GM12878 (cell line): ENCODE measurements at regions not wholly inside any gene's neighbourhood (a gene's known extent, or its start where the extent isn't known, plus 50 kb on each side); places are given as distances from the start of the nearest gene placed in this dataset.

ENCODE experiments used
- ATAC-seq: fragments of 200-7000 bp; cut with Tn5 transposase; 3 replicates; pipeline ENCODE4 v1.9.1; 2020; ENCODE audit warnings: mild to moderate bottlenecking, moderate library complexity
- BruUV-seq: library from RNA; stranded (reverse); fragments of 400-500 nt; replicated peaks from 2 replicates; lab custom pipeline; 2021; lab: Mats Ljungman, UMichigan
- CTCF ChIA-PET: fragments of 300-600 bp; sonication (Branson Sonifier 250); formaldehyde crosslinking; extraction: SDS; loops from one replicate; lab custom pipeline; 2021; ENCODE audit warnings: inconsistent platforms; lab: Yijun Ruan, JAX
- POLR2A ChIA-PET: fragments of 350-600 bp; formaldehyde crosslinking; extraction: SDS; loops from one replicate; lab custom pipeline; 2021; ENCODE audit warnings: inconsistent platforms; lab: Charles Lee
- RAD21 ChIA-PET: fragments of 300-600 bp; sonication (Branson Sonifier 250); formaldehyde crosslinking; loops from one replicate; lab custom pipeline; 2023; ENCODE audit warnings: antibody characterized with exemption; ENCODE audit not compliant: unreplicated experiment; lab: Charles Lee
- SMC1A ChIA-PET: fragments of 300-600 bp; sonication (Branson Sonifier 250); formaldehyde crosslinking; loops from one replicate; lab custom pipeline; 2023; ENCODE audit not compliant: unreplicated experiment, uncharacterized antibody; lab: Charles Lee
- DNase-seq: peaks from one replicate; pipeline ENCODE4 v3.0.0-alpha.2; 2011; ENCODE audit warnings: low read depth, low spot score
- FAIRE-seq: peaks from 3 replicates; lab custom pipeline; 2011; peaks lifted over from hg19 to GRCh38; lab: Jason Lieb, UNC
- H2AFZ ChIP-seq: 2 replicates; pipeline ENCODE4 v1.6.0; 2011; ENCODE audit warnings: low read depth, low read length, control low read depth; ENCODE audit not compliant: control insufficient read depth
- H3K27ac ChIP-seq: 2 replicates; pipeline ENCODE4 v1.5.1; 2011; ENCODE audit warnings: control low read depth; ENCODE audit not compliant: control insufficient read depth, insufficient read depth
- H3K27me3 ChIP-seq, 2 experiments: replicated peaks in 1 of 2; 2 replicates each; pipeline versions ENCODE4 v1.6.0 to v1.6.1; 2011; ENCODE audit warnings: low read length in 1 of 2; ENCODE audit not compliant: control insufficient read depth in 2 of 2, insufficient read depth in 2 of 2
- H3K36me3 ChIP-seq, 2 experiments: 2 replicates each; pipeline ENCODE4 v1.5.1; 2011; ENCODE audit warnings: low read length in 1 of 2; ENCODE audit not compliant: control insufficient read depth in 2 of 2, insufficient read depth in 2 of 2
- H3K4me1 ChIP-seq: 2 replicates; pipeline ENCODE4 v1.6.1; 2011; ENCODE audit warnings: mild to moderate bottlenecking, low read length, moderate library complexity, mixed read lengths; ENCODE audit not compliant: control insufficient read depth, insufficient read depth
- H3K4me2 ChIP-seq: 2 replicates; pipeline ENCODE4 v1.6.0; 2011; ENCODE audit warnings: control low read depth; ENCODE audit not compliant: control insufficient read depth, insufficient read depth
- H3K4me3 ChIP-seq: fragments of 200-600 bp; sonication (generic); 2 replicates; pipeline ENCODE4 v1.5.1; 2016
- H3K79me2 ChIP-seq: 2 replicates; pipeline ENCODE4 v1.6.0; 2011; ENCODE audit warnings: low read length; ENCODE audit not compliant: control insufficient read depth, insufficient read depth
- H3K9ac ChIP-seq: 2 replicates; pipeline ENCODE4 v1.8.0; 2011; ENCODE audit warnings: low read length, control low read depth, mixed read lengths; ENCODE audit not compliant: control insufficient read depth, insufficient read depth
- H3K9me3 ChIP-seq: replicated peaks from 3 replicates; pipeline ENCODE4 v1.5.1; 2011; ENCODE audit warnings: mild to moderate bottlenecking, low read length; ENCODE audit not compliant: control insufficient read depth, insufficient read depth
- H4K20me1 ChIP-seq: 2 replicates; pipeline ENCODE4 v1.6.0; 2011; ENCODE audit not compliant: control insufficient read depth, insufficient read depth
- ATF3 ChIP-seq: IDR thresholded peaks from 2 replicates; pipeline ENCODE4 v1.6.1; 2011; ENCODE audit warnings: low read depth, mild to moderate bottlenecking, low read length, moderate library complexity, borderline replicate concordance; ENCODE audit errors: extremely low read depth
- CTCF ChIP-seq, 3 experiments: IDR thresholded peaks in 2 of 3; conservative IDR thresholded peaks in 1 of 3; 2 replicates each; pipeline ENCODE4 v1.5.1; 2011; ENCODE audit warnings: low read depth in 3 of 3, low read length in 3 of 3, mild to moderate bottlenecking in 3 of 3, control low read depth in 2 of 3, moderate library complexity in 2 of 3, inconsistent platforms in 1 of 3, mixed read lengths in 1 of 3; ENCODE audit not compliant: control insufficient read depth in 2 of 3, insufficient read depth in 1 of 3; ENCODE audit errors: extremely low read depth in 1 of 3
- GABPA ChIP-seq: IDR thresholded peaks from 2 replicates; pipeline ENCODE4 v1.6.1; 2014; ENCODE audit warnings: antibody characterized with exemption, low read depth, mild to moderate bottlenecking, inconsistent platforms
- IRF5 ChIP-seq: fragments of 450-650 bp; IDR thresholded peaks from 2 replicates; pipeline ENCODE4 v1.6.1; 2017; ENCODE audit warnings: borderline replicate concordance
- KDM1A ChIP-seq: fragments of 200-600 bp; sonication (generic); IDR thresholded peaks from 2 replicates; pipeline ENCODE4 v1.6.1; 2016; ENCODE audit warnings: borderline replicate concordance
- MEF2B ChIP-seq: fragments of 450-650 bp; IDR thresholded peaks from 2 replicates; pipeline ENCODE4 v1.6.1; 2018; ENCODE audit warnings: mild to moderate bottlenecking, moderate library complexity; ENCODE audit not compliant: partially characterized antibody, poor library complexity, severe bottlenecking
- MYB ChIP-seq: fragments of 150-350 bp; IDR thresholded peaks from 2 replicates; pipeline ENCODE4 v1.6.1; 2014; ENCODE audit warnings: mild to moderate bottlenecking, low read depth, low read length, borderline replicate concordance
- MYC ChIP-seq: IDR thresholded peaks from 2 replicates; pipeline ENCODE4 v1.6.1; 2011; ENCODE audit warnings: mild to moderate bottlenecking, low read length, moderate library complexity, inconsistent platforms; ENCODE audit not compliant: insufficient read depth, insufficient replicate concordance, insufficient read length, severe bottlenecking
- REST ChIP-seq: IDR thresholded peaks from 2 replicates; pipeline ENCODE4 v1.6.1; 2012; ENCODE audit warnings: mild to moderate bottlenecking, low read depth, low read length
- RUNX3 ChIP-seq: IDR thresholded peaks from 2 replicates; pipeline ENCODE4 v1.6.1; 2012; ENCODE audit warnings: low read length, inconsistent platforms
- TCF7 ChIP-seq: IDR thresholded peaks from 2 replicates; pipeline ENCODE4 v1.6.1; 2014; ENCODE audit warnings: antibody characterized with exemption, borderline replicate concordance
- ZNF207 ChIP-seq: fragments of 450-650 bp; IDR thresholded peaks from 2 replicates; pipeline ENCODE4 v1.6.1; 2014; ENCODE audit warnings: antibody characterized with exemption, mild to moderate bottlenecking, borderline replicate concordance
- WGBS: methylation state at CpG from one replicate; pipeline ENCODE4 v1.1.6; 2016; ENCODE audit warnings: low lambda C conversion rate; ENCODE audit not compliant: insufficient replicate concordance, insufficient coverage; ENCODE audit errors: missing lambda C conversion rate; 5-methylcytosine and 5-hydroxymethylcytosine counted together
- in situ Hi-C: fragments of 300-500 bp; cut with MboI; formaldehyde crosslinking; loops from 9 replicates; pipeline ENCODE4 v1.14.3; 2018; ENCODE audit warnings: mixed read lengths
- intact Hi-C: fragments of 100-400 bp; cut with micrococcal nuclease; formaldehyde crosslinking; loops from one replicate; pipeline ENCODE4 v1.14.2; 2022; ENCODE audit not compliant: unreplicated experiment

GRCh38 chr20:60485012-60485760 lies 527.0 kb downstream of the CDH26 start:
- intact Hi-C loops (no loop called here), in situ Hi-C loops (no loop called here)
- POLR2A ChIA-PET: no interaction called here
- FAIRE-seq (no peak), DNase-seq (no peak), ATAC-seq (no peak)
- BruUV-seq: no TSS peak
- WGBS: 21% methylated on average over 18 of the region's 20 CpGs
- no peaks in the 10 kb centered on the region for H3K79me2 ChIP-seq
- TF ChIP-seq MEF2B (no peak), CTCF (IDR thresholded peaks at IDR 0.05 in 2 of 3, conservative IDR thresholded peaks at IDR 0.05 in 1 of 3; ENCODE audit: control insufficient read depth in 2 of 3, extremely low read depth in 1 of 3, insufficient read depth in 1 of 3, low read depth in 3 of 3, low read length in 3 of 3) (no peak), ATF3 (no peak), RUNX3 (no peak), KDM1A (no peak), TCF7 (no peak), MYC (no peak), GABPA (no peak), IRF5 (no peak), MYB (no peak), REST (no peak), ZNF207 (no peak)
- H4K20me1 ChIP-seq: no peaks in the 10 kb centered on the region
- H3K4me3 ChIP-seq: no peak overlapping the region
- H2AFZ ChIP-seq: no peak overlapping the region
- no peaks in the 10 kb centered on the region for H3K4me1 ChIP-seq
- no peaks in the 10 kb centered on the region; the same call in 2 of the 3 replicates for H3K9me3 ChIP-seq
- H3K36me3 ChIP-seq: no peaks in the 10 kb centered on the region
- no peak overlapping the region for H3K27ac ChIP-seq
- H3K27me3 ChIP-seq: no peaks in the 10 kb centered on the region
- RAD21 ChIA-PET: no interaction called here
- SMC1A ChIA-PET: no interaction called here
- no peak overlapping the region for H3K9ac ChIP-seq
- H3K4me2 ChIP-seq: no peak overlapping the region
- CTCF ChIA-PET: no interaction called here
